Esophagus muscularis mucosa (tissue), 3 donors: ENCODE measurements at regions not wholly inside any gene's neighbourhood (a gene's known extent, or its start where the extent isn't known, plus 50 kb on each side); places are given as distances from the start of the nearest gene placed in this dataset.

ENCODE experiments used
- CTCF ChIP-seq, 3 experiments: fragments of 200-600 bp in 2 of 3; fragments of 450-650 bp in 1 of 3; sonication (generic) in 2 of 3; IDR thresholded peaks; one replicate each; pipeline ENCODE4 v1.5.1; 2017 to 2019; ENCODE audit warnings: antibody characterized with exemption in 3 of 3, mild to moderate bottlenecking in 2 of 3, moderate library complexity in 1 of 3
- POLR2A ChIP-seq: fragments of 450-650 bp; IDR thresholded peaks from one replicate; pipeline ENCODE4 v1.6.1; 2017; ENCODE audit warnings: antibody characterized with exemption, moderate library complexity, mild to moderate bottlenecking, low read depth

- TF ChIP-seq POLR2A = no peak
- no peak for TF ChIP-seq CTCF (IDR thresholded peaks at IDR 0.05)
Measured at GRCh38 chr3:78274475-78275065, 1234.7 kb downstream of the ROBO2 start.
